Hypothalamus (tissue), 51 donors: ENCODE measurements at regions not wholly inside any gene's neighbourhood (a gene's known extent, or its start where the extent isn't known, plus 50 kb on each side); places are given as distances from the start of the nearest gene placed in this dataset.

Experiments
- DNase-seq, 51 donors: peaks; one replicate each; lab custom pipeline; 2025; lab: John Stamatoyannopoulos, UW

- no peak for DNase-seq
These were observed 78.1 kb upstream of the CRHR1 start for GRCh38 chr17:45706033-45706432.

- DNase-seq: no peak
These were observed 75.3 kb upstream of the CRHR1 start for GRCh38 chr17:45708707-45709290.

- DNase-seq: no peak
These were observed 74.3 kb upstream of the CRHR1 start for GRCh38 chr17:45709728-45710288.

GRCh38 chr17:45715787-45716186 is 68.3 kb upstream of the CRHR1 start:
- DNase-seq: no peak

GRCh38 chr17:45718791-45719190 is 65.3 kb upstream of the CRHR1 start:
- DNase-seq: no peak

- peak in 2 of 51 donors; percentile 1 to 60 for DNase-seq
These were observed 64.6 kb upstream of the CRHR1 start for GRCh38 chr17:45719335-45720071.

- no peak for DNase-seq
These were observed 63.7 kb upstream of the CRHR1 start for GRCh38 chr17:45720386-45720785.

- DNase-seq: peak in 22 of 51 donors; percentile 1 to 38 (median 8)
These were observed 62.0 kb upstream of the CRHR1 start for GRCh38 chr17:45722161-45722560.

GRCh38 chr17:45729294-45729907 is 54.7 kb upstream of the CRHR1 start:
- no peak for DNase-seq

GRCh38 chr17:45730192-45730591 is 53.9 kb upstream of the CRHR1 start:
- DNase-seq: no peak

GRCh38 chr17:45731459-45731858 is 52.7 kb upstream of the CRHR1 start:
- DNase-seq: no peak

- DNase-seq: no peak
These were observed 51.1 kb upstream of the CRHR1 start for GRCh38 chr17:45732926-45733505.

GRCh38 chr17:45733781-45734180 is 50.3 kb upstream of the CRHR1 start:
- DNase-seq: no peak
